ENCODE measurements at regions not wholly inside any gene's neighbourhood (a gene's known extent, or its start where the extent isn't known, plus 50 kb on each side); places are given as distances from the start of the nearest gene placed in this dataset.
"Not testable (repeated sequence)": the region's sequence is repeated elsewhere in the genome, so short reads cannot be mapped to it uniquely, and the experiment has no call there.

DNA sequence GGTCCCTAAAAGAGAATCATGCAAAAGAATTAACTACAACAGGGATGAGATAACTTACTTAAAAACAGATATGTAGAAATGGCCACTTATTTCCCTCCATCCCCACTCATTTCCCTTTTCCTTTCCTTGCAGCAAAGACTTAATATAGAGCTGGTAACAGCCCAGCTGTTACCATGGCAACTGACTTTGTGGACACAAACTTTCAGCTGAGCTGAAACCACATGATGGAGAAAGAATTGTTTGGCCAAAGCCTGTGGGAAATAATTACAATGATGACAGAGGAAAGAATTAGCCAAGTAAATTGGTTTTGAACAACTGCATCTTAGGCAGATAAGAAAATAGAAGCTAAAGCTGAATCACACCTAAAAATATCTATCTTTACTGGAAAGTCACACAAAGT lies 364.9 kb downstream of the GALC start:
- no peaks in the 10 kb centered on the region for H3K9me3 ChIP-seq
- H3K27me3 ChIP-seq: no peaks in the 10 kb centered on the region
- no peaks in the 10 kb centered on the region for H3K36me3 ChIP-seq
- DNase-seq: no peak
- no peak overlapping the region for H3K4me3 ChIP-seq

DNA sequence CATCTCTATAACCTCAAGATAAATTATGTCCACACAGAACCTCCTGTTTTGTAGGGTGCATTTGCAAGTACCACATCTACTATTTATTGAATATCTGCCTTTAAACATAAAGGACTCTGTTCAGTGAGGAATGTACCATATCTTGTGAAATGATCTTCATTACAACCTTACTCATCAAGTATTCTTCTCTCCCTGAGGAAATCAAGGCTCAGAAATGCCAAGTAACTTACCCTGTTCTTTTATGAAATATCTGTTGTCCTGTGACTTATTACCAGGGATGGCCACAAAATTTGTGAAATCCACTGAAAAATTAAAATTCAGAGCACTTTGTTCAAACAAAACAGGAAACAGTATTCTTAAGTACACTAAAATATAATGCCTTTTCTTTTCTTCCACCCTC lies 366.7 kb downstream of the GALC start:
- Histone ChIP-seq H3K9me3 (no peaks in the 10 kb centered on the region), H3K36me3 (no peaks in the 10 kb centered on the region), H3K4me3 (no peak overlapping the region), H3K27me3 (no peaks in the 10 kb centered on the region)
- DNase-seq: no peak

DNA sequence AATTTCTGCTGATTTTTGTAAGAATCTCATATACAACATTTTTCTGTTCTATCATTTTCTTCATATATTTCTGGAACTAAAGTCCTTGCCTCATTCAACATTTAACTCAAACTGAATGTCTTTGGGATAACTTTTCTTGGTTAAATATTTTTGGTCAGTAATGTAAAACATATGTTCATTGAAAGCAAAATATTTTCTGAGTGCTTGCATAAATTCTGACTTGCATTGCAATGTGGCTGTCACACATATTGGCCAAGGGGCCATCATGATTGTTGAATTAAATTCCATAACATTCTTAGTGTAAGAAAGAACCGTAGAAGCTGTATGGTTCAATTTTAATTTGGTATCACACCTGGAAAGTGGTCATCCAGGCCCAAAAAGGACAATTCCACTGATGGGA lies 369.4 kb downstream of the GALC start:
- no peak for DNase-seq

DNA sequence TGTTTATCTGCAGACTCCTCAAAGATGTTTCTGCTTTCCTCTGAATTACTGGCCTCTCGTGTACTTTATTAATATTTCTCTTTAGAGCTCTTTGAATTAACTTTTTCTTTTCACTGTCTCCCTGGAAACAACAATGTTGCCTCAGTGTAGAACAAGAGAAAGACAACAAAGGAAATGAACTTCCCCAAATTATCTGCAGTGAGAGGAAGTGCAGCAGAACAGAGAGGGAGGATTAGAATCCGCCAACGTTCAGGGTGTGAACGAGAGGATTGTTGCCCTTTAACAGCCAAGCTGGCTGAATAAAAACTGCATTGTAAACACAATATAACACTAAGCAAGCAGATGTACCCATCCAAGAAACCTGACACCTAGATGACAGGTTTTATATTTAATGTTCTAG lies 375.9 kb downstream of the GALC start:
- no peak for DNase-seq
- Histone ChIP-seq H3K4me3 (no peak overlapping the region), H3K9me3 (no peaks in the 10 kb centered on the region), H3K27me3 (no peaks in the 10 kb centered on the region), H3K36me3 (no peaks in the 10 kb centered on the region)

More for the DNA sequence above, 369.4 kb downstream of the GALC start:
- no peaks in the 10 kb centered on the region for H3K9me3 ChIP-seq
- H3K36me3 ChIP-seq: no peaks in the 10 kb centered on the region
- no peaks in the 10 kb centered on the region for H3K27me3 ChIP-seq
- no peak overlapping the region for H3K4me3 ChIP-seq

DNA sequence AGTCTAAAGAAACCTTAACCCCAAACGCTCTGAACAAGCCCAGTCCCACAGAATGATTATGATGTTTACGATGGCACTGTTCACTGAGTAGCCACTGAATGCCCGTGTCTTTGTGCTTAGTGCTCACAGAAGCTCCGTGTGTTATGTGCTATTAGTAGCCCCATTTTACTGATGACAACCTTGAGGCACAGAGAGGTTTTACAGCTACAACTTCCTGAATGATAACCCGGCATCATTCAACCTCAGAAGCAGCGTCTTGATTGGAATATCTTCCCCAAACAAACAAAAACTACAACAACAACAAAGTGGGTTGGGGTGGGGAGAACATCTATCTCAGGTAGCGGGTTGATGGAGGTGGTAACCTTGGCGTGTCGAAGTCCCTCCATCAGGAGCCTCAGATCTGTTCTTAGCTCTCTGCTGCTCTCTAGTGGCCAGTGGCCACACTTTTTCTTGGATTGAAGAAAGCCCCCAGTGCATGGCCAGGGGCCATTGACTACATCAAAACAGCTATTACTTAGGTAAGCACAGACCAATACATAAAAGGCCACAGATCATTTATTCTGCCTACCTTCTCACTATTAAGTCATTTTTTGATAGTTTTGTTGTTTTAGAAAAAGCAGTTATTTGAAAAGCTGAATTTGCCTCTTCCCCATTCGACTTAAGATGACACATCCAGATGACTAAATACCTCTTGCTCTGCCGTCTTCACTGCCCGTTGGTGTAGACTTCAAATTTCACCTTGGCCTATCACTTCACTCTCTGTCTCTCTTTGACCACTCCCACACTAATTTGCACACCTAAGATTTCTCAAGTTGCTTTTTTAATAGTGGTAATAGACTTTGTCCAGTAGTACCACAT lies 376.9 kb downstream of the GALC start:
- DNase-seq: peak; percentile 5
- Histone ChIP-seq H3K36me3 (no peaks in the 10 kb centered on the region), H3K27me3 (no peaks in the 10 kb centered on the region), H3K4me3 (no peak overlapping the region), H3K9me3 (no peaks in the 10 kb centered on the region)

DNA sequence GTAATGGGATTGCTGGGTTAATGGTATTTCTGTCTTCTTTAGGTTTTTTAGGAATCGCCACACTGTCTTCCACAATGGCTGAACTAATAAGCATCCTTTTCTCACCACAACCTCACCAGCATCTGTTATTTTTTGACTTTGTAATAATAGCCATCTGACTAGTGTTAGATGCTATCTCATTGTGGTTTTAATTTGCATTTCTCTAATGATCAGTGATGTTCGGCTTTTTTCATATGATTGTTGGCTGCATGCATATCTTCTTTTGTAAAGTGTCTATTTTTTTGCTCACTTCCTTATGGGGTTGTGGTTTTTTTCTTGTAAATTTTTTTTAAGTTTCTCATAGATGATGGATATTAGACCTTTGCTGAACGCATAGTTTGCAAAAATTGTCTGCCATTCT lies 377.9 kb downstream of the GALC start:
- no peak overlapping the region for H3K4me3 ChIP-seq
- DNase-seq: no peak
- H3K9me3 ChIP-seq: no peaks in the 10 kb centered on the region
- no peaks in the 10 kb centered on the region for H3K27me3 ChIP-seq
- no peaks in the 10 kb centered on the region for H3K36me3 ChIP-seq

DNA sequence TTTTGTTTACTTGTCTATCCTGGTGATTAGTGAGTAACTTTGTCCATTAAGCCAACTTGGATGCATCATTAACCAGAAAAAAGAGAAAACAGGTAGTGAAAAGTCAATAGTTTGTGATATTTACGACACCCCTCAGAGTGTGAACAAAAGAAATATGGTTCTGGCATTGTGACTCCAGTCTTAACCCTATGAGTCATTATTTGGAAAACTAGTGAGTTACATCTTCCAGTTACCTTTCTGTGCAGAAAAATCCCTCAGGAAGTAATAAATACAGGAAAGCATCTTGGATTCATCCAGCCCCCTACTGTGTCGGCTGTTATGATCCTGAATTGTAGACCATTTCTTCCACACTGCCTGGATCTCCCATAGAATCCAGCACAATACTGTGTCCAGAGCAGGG lies 379.1 kb downstream of the GALC start:
- Histone ChIP-seq H3K4me3 (no peak overlapping the region), H3K27me3 (no peaks in the 10 kb centered on the region), H3K9me3 (no peaks in the 10 kb centered on the region), H3K36me3 (no peaks in the 10 kb centered on the region)
- DNase-seq: no peak

DNA sequence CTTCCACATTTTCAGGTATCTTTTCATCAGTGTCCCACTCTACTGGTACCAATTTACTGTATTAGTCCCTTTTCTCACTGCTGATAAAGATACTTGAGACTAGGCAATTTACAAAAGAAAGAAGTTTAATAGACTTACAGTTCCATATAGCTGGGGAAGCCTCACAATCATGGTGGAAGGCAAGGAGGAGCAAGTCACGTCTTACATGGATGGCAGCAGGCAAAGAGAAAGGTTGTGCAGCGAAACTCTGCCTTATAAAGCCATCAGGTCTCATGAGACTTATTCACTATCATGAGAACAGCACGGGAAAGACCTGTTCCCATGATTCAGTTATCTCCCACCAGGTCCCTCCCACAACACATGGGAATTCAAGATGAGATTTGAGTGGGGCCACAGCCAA lies 385.9 kb downstream of the GALC start:
- not testable (repeated sequence) for H3K36me3 ChIP-seq, DNase-seq, H3K9me3 ChIP-seq, H3K4me3 ChIP-seq, H3K27me3 ChIP-seq

DNA sequence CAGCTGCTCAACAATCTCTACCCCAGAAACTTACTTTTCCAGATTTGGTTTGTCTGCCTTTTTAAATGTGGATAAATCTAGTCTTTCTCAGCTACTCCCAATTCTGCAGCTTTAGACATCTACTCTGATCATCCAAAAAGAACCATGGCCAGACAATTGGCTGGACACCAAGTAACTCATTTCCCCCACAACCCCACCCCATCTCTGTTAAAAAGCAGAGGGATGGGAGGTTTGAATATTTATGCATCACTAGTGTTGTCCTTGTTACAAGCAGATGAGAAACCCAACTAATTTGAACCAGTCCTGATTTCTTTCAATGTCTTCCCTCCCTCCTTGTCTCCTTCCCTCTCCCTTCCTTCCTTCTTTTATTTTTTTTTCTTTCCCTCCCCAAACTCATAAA lies 391.9 kb downstream of the GALC start:
- no peaks in the 10 kb centered on the region for H3K27me3 ChIP-seq
- no peak for DNase-seq
- H3K9me3 ChIP-seq: no peaks in the 10 kb centered on the region
- no peaks in the 10 kb centered on the region for H3K36me3 ChIP-seq
- H3K4me3 ChIP-seq: no peak overlapping the region

DNA sequence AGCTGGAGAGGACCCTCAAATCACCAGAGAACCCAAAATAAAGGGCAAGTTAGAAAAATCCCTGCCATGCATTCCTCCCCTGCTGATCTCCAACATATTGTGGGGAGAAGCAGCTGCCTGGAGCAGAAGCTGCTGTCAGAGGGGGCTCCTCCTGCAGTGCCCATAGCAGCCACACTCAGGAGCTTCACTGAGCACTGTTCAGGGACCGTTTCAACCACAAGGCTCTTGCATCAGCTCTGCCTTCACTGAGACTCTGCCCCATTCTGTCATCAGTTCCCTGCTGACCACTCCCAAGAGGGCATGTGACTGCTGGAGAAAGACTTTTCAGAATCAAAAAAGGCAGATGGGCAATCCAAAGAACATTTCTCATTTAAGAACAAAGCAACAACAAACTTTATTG lies 392.7 kb downstream of the GALC start:
- Histone ChIP-seq H3K36me3 (no peaks in the 10 kb centered on the region), H3K27me3 (no peaks in the 10 kb centered on the region), H3K4me3 (no peak overlapping the region), H3K9me3 (no peaks in the 10 kb centered on the region)
- DNase-seq: no peak

DNA sequence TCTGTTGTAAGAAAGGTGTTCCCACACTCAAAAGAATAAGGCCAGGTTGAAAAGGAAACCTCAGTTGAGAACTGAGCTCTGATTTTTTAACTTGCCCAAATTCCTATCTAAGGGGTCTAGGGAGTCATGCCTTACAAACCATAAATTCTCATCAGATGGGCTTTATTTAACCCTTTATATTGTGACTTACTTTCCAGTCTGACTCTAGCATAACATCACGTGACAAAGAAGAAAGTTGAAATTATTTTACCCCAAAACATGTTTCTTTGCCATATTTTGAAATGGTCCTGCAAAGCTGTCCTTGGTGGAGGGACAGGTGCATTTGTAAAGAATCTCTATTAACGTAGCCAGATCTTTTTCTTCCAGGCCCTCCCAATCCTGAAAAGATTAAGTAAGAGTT lies 411.7 kb downstream of the GALC start:
- Histone ChIP-seq H3K9me3 (no peaks in the 10 kb centered on the region), H3K36me3 (no peaks in the 10 kb centered on the region), H3K4me3 (no peak overlapping the region), H3K27me3 (no peaks in the 10 kb centered on the region)
- DNase-seq: no peak

DNA sequence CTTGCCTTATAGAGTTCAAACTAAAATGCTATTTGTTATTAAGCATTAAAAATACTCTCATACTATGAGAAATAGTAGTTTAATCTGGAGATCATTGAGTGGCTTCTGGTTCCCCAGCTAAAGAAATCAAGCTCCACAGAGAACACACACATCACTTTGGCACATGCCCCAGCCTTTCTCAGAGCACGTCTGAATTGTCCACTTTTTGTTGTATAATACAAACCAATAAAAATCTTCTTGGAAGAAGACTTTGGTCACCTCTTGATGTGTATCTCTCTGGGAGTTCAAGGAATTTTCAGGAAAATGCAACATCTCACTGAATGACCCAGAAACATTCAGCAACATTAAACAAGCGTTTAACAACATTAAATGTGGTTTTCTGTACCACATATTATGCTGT lies 413.9 kb downstream of the GALC start:
- Histone ChIP-seq H3K36me3 (no peaks in the 10 kb centered on the region), H3K4me3 (no peak overlapping the region), H3K9me3 (no peaks in the 10 kb centered on the region), H3K27me3 (no peaks in the 10 kb centered on the region)
- DNase-seq: no peak

DNA sequence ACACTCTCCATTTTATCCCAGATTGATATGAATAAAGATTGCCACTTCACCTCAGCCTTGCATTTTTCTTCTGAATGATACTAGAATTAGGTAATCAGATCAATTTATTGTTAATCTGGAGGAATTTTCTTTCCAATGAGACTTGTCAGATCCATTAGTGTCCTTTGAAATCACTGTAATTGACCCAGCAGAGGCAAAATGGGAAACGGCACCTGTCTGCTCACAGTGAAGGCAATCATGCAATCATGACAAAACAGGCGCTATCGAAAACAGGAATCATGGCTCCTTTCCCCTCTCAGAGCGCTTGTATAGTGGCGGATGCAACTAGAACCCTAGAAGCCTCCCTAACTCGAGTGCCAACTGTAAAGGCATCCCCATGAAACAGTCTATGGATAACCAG lies 417.6 kb downstream of the GALC start:
- H3K36me3 ChIP-seq: no peaks in the 10 kb centered on the region
- H3K9me3 ChIP-seq: no peaks in the 10 kb centered on the region
- H3K4me3 ChIP-seq: no peak overlapping the region
- no peaks in the 10 kb centered on the region for H3K27me3 ChIP-seq
- no peak for DNase-seq

DNA sequence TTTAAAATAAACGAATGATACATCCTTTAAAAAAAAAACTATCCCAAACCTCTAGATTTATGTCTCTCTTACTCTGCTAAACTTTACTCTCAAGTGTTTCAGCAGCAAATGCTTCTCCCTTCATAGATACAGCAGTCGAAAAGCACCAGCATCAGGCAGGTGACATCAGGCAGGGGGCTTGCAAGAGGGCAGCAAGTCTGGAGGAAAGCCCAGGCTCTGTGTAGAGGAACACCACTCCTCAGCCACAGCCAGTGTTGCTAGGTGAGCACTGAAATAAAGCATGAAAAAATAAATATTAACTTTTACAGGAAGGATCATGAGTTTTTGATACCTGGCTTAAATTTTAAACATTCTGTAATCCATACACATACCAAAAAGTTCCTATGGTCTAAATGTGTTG lies 419.4 kb downstream of the GALC start:
- no peaks in the 10 kb centered on the region for H3K9me3 ChIP-seq
- H3K4me3 ChIP-seq: no peak overlapping the region
- DNase-seq: no peak
- H3K27me3 ChIP-seq: no peaks in the 10 kb centered on the region
- no peaks in the 10 kb centered on the region for H3K36me3 ChIP-seq

DNA sequence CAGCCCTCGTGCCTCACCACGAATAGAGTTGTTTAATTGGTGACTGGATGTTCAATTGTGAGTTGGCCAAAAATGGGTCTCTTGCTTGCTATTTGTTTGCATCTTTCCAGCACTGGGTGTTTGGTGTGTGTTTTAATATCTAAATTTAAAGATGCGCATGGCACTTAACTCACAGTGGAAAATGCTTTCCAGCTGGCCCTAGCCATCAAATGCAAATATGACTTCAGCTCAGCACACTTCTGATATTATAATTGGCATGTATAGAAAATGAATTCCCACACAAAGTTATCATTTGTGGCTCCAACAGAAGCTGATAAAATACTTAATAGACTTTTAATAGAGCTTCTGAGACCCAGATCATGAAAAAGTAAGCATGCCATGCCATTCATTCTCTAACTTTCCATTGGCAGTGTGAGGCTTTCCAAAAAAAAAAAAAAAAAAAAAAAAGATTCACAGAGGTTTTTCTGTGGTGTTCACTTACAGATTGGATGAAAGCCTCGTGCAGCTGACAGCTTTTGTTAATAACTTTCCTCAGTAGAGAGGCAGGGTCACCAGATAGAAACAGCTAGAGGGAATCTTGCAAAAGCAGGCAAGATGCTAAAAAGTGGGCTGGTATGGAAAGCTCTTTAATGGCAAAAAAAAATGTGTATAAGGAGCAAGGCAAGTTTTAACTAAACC lies 425.2 kb downstream of the GALC start:
- Histone ChIP-seq H3K36me3 (no peaks in the 10 kb centered on the region), H3K9me3 (no peaks in the 10 kb centered on the region), H3K4me3 (no peak overlapping the region), H3K27me3 (no peaks in the 10 kb centered on the region)
- DNase-seq: no peak

DNA sequence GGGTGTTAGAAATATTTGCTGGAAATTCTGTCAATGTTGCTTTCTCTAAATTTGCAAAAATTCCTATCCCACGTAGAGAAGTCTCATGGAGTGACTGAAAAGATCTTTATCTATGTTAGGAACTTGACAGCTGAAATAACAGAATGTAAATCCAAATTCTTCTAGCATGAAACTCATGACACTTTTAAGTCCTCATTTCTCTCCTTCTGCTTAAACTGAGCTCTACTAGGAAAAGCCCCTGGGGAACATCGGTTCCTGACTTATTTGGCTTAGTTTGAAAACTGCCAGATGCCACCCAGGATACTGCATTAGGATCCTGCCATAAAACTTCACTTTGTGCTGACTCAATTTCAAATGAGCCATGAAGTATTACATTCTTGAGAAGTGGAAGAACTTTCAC lies 426.0 kb downstream of the GALC start:
- no peak for DNase-seq
- Histone ChIP-seq H3K4me3 (no peak overlapping the region), H3K36me3 (no peaks in the 10 kb centered on the region), H3K27me3 (no peaks in the 10 kb centered on the region), H3K9me3 (no peaks in the 10 kb centered on the region)

DNA sequence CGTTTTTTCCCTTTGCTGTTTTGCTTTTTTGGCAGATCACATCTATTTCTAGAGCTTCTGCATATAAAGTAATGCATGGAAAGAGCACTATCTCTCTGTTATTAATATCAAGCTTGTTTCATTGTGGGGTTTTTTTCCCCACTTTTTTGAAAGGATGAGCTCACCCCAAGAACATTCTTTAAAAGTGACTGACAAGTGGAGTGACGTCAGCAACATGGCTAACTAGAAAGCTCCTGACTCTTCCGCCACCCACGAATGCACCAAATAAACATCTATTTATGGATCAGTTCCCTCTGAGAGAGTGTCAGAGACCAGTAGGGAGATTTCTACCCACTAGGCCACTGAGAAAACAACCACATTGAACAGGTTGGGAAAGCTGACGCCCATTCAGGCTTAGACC lies 445.4 kb downstream of the GALC start:
- no peak for DNase-seq
- no peaks in the 10 kb centered on the region for H3K9me3 ChIP-seq
- H3K4me3 ChIP-seq: no peak overlapping the region
- no peaks in the 10 kb centered on the region for H3K36me3 ChIP-seq
- no peaks in the 10 kb centered on the region for H3K27me3 ChIP-seq

DNA sequence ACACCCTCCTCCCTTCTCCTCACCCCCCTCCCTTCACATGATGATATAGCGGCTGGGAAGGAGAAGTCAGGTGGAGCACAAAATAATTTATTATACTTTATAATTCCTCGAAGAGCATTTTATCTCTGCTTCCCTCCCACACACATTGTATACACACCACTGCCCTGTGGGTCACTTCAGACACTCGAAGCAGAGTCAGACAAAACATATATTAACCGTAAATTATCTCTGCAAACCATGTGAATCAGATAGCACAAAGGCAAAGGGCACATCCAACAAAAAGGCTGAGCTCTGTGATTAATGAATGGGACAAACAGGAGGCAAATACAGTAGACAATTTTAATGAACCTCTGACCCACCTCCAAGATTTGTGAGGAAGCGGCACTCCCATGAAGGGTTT lies 450.7 kb downstream of the GALC start:
- DNase-seq: no peak
- Histone ChIP-seq H3K27me3 (no peaks in the 10 kb centered on the region), H3K4me3 (no peak overlapping the region), H3K36me3 (no peaks in the 10 kb centered on the region), H3K9me3 (no peaks in the 10 kb centered on the region)
